HEK293 (cell line): ENCODE measurements at regions not wholly inside any gene's neighbourhood (a gene's known extent, or its start where the extent isn't known, plus 50 kb on each side); places are given as distances from the start of the nearest gene placed in this dataset.

ENCODE experiments used
- CTCF ChIA-PET: fragments of 350-600 bp; formaldehyde crosslinking; extraction: SDS; loops from one replicate; lab custom pipeline; 2021; ENCODE audit warnings: antibody characterized with exemption; lab: Yijun Ruan, JAX
- POLR2A ChIA-PET: fragments of 300-600 bp; formaldehyde crosslinking; extraction: SDS; loops from one replicate; lab custom pipeline; 2020; ENCODE audit warnings: antibody characterized with exemption, inconsistent platforms; lab: Yijun Ruan, JAX
- H3K27ac ChIP-seq: fragments of 200-500 bp; sonication (Bioruptor generic); 2 replicates; pipeline ENCODE4 v1.5.1; 2014; ENCODE audit warnings: low read depth, low read length, control low read depth, inconsistent platforms; ENCODE audit errors: extremely low read depth
- H3K36me3 ChIP-seq, 2 experiments: fragments of 200-500 bp in 1 of 2; sonication (Bioruptor generic) in 1 of 2; 1 replicate in 1 of 2; 2 replicates in 1 of 2; pipeline ENCODE4 v1.5.1; 2014 to 2017; ENCODE audit warnings: inconsistent platforms in 2 of 2, low read length in 2 of 2; ENCODE audit not compliant: control insufficient read depth in 2 of 2, insufficient read depth in 1 of 2
- H3K4me1 ChIP-seq: fragments of 200-500 bp; sonication (Bioruptor generic); 2 replicates; pipeline ENCODE4 v1.5.1; 2014; ENCODE audit warnings: mild to moderate bottlenecking, low read length, inconsistent platforms; ENCODE audit not compliant: control insufficient read depth, insufficient read depth
- H3K4me3 ChIP-seq: 2 replicates; pipeline ENCODE4 v1.5.1; 2011; ENCODE audit warnings: low read depth, mild to moderate bottlenecking, control low read depth, low read length, moderate library complexity
- H3K9me3 ChIP-seq: fragments of 200-500 bp; sonication (Bioruptor generic); 2 replicates; pipeline ENCODE4 v1.5.1; 2014; ENCODE audit warnings: low read depth, low read length, inconsistent platforms; ENCODE audit not compliant: control insufficient read depth, insufficient read depth
- OSR2 ChIP-seq: fragments of 450-650 bp; formaldehyde crosslinking; IDR thresholded peaks from 2 replicates; pipeline ENCODE4 v1.5.1; 2016; ENCODE audit warnings: missing biosample characterization, missing genetic modification characterization
- WT1 ChIP-seq: fragments of 450-650 bp; formaldehyde crosslinking; IDR thresholded peaks from 2 replicates; pipeline ENCODE4 v1.5.1; 2016; ENCODE audit warnings: missing biosample characterization, missing genetic modification characterization
- ZBTB8A ChIP-seq: fragments of 450-650 bp; formaldehyde crosslinking; IDR thresholded peaks from 2 replicates; pipeline ENCODE4 v1.5.1; 2016; ENCODE audit warnings: missing biosample characterization, missing genetic modification characterization
- ZFP37 ChIP-seq: fragments of 450-650 bp; formaldehyde crosslinking; IDR thresholded peaks from 2 replicates; pipeline ENCODE4 v1.5.1; 2016; ENCODE audit warnings: missing biosample characterization, missing genetic modification characterization
- ZNF121 ChIP-seq: fragments of 450-650 bp; formaldehyde crosslinking; IDR thresholded peaks from 2 replicates; pipeline ENCODE4 v1.5.1; 2016; ENCODE audit warnings: missing biosample characterization, missing genetic modification characterization
- ZNF133 ChIP-seq: fragments of 450-650 bp; formaldehyde crosslinking; IDR thresholded peaks from 2 replicates; pipeline ENCODE4 v1.5.1; 2016; ENCODE audit warnings: missing biosample characterization, missing genetic modification characterization
- ZNF140 ChIP-seq: fragments of 450-650 bp; formaldehyde crosslinking; IDR thresholded peaks from 2 replicates; pipeline ENCODE4 v1.5.1; 2016; ENCODE audit warnings: missing biosample characterization, missing genetic modification characterization
- ZNF175 ChIP-seq: fragments of 450-650 bp; formaldehyde crosslinking; IDR thresholded peaks from 2 replicates; pipeline ENCODE4 v1.5.1; 2016; ENCODE audit warnings: missing biosample characterization, missing genetic modification characterization
- ZNF223 ChIP-seq: fragments of 450-650 bp; formaldehyde crosslinking; IDR thresholded peaks from 2 replicates; pipeline ENCODE4 v1.5.1; 2016; ENCODE audit warnings: missing biosample characterization, missing genetic modification characterization
- ZNF530 ChIP-seq: fragments of 450-650 bp; formaldehyde crosslinking; IDR thresholded peaks from 2 replicates; pipeline ENCODE4 v1.5.1; 2016; ENCODE audit warnings: low read depth, missing biosample characterization, missing genetic modification characterization
- ZNF558 ChIP-seq: fragments of 450-650 bp; formaldehyde crosslinking; IDR thresholded peaks from 2 replicates; pipeline ENCODE4 v1.5.1; 2016; ENCODE audit warnings: missing biosample characterization, missing genetic modification characterization
- ZNF623 ChIP-seq: fragments of 450-650 bp; formaldehyde crosslinking; IDR thresholded peaks from 2 replicates; pipeline ENCODE4 v1.5.1; 2016; ENCODE audit warnings: missing biosample characterization, missing genetic modification characterization
- ZNF707 ChIP-seq: fragments of 450-650 bp; formaldehyde crosslinking; IDR thresholded peaks from 2 replicates; pipeline ENCODE4 v1.5.1; 2016; ENCODE audit warnings: missing biosample characterization, missing genetic modification characterization
- ZNF768 ChIP-seq: fragments of 450-650 bp; formaldehyde crosslinking; IDR thresholded peaks from 2 replicates; pipeline ENCODE4 v1.5.1; 2018; ENCODE audit warnings: missing biosample characterization, mild to moderate bottlenecking, missing genetic modification characterization
- TF ChIP-seq, protein P1 (sequence below): fragments of 450-650 bp; formaldehyde crosslinking; IDR thresholded peaks from 2 replicates; pipeline ENCODE4 v1.5.1; 2017; ENCODE audit warnings: missing biosample characterization, missing genetic modification characterization
- TF ChIP-seq, protein P2 (sequence below): fragments of 450-650 bp; formaldehyde crosslinking; IDR thresholded peaks from 2 replicates; pipeline ENCODE4 v1.5.1; 2016; ENCODE audit warnings: missing biosample characterization, missing genetic modification characterization
- TF ChIP-seq, protein P3 (sequence below): fragments of 450-650 bp; formaldehyde crosslinking; IDR thresholded peaks from 2 replicates; pipeline ENCODE4 v1.5.1; 2017; ENCODE audit warnings: missing biosample characterization, missing genetic modification characterization
- TF ChIP-seq, protein P4 (sequence below): fragments of 450-650 bp; formaldehyde crosslinking; IDR thresholded peaks from 2 replicates; pipeline ENCODE4 v1.5.1; 2016; ENCODE audit warnings: missing biosample characterization, missing genetic modification characterization

DNA sequence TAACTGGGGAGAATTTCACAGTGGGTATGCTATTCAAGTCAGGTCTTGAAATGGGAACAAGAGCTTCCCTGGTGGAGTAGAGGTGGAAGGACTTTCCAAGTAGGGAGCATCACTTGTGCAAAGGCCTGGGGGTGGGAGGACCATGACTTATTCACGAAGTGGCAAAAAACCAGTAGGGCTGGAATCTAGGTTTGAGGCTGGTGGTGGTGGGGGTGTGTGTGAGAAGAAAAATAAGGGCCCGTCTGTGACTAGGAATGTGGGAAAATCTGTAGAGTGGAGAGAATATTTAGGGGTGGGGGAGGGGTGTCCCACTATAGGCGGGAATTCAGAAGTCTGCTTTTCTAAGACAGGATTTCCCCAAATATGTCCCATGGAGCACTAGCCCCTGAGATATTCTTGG is 271.9 kb upstream of the TBL1XR1 start:
- Histone ChIP-seq H3K36me3 (no peaks in the 10 kb centered on the region), H3K4me3 (no peak overlapping the region), H3K9me3 (no peaks in the 10 kb centered on the region), H3K27ac (no peak overlapping the region), H3K4me1 (no peaks in the 10 kb centered on the region)
- no peak for TF ChIP-seq ZFP37 (tag by site-specific recombination)
- TF ChIP-seq, protein P1, sequence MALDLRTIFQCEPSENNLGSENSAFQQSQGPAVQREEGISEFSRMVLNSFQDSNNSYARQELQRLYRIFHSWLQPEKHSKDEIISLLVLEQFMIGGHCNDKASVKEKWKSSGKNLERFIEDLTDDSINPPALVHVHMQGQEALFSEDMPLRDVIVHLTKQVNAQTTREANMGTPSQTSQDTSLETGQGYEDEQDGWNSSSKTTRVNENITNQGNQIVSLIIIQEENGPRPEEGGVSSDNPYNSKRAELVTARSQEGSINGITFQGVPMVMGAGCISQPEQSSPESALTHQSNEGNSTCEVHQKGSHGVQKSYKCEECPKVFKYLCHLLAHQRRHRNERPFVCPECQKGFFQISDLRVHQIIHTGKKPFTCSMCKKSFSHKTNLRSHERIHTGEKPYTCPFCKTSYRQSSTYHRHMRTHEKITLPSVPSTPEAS: no peak
- CTCF ChIA-PET: interaction anchor here (0.6 to 1.3 kb wide), 3 partner anchors 11 to 309 kb away, joined by 3 read pairs; no protein-coding TSS in a partner anchor
- POLR2A ChIA-PET: no interaction called here

DNA sequence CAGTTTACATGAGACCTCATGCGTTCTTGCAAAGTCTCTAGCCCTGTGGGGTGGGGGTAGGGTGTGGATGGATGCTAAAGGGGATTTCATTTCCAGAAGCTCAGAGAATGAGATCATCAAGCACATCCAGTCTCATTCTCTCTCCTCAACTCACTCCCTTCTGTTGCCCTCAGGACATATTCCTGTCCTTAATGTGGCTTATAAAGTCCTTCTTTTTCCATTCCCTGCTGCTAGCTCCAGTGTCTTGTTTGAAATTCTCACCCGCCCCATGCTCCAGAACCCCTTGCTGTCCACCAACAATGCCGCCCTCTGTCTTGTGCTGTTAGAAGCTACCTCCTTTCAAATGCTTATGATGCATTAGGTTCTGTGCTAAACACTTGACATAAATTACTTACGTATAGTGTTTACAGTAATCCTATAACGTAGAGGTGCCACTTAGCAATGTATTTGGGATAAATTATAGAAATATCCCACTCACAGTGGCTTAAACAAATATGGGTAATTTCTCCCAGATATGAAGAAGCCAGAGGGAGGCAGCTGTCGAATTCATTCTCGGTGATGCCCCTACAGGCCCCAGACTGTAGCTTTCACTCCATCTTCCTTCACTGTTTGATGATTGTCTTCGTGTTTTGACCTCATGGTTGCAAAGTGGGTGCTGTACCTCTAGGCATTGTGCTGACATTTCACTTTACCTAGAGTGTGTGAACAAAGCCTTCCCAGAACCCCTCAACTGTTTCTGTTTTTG is 273.1 kb upstream of the TBL1XR1 start:
- 0 out of 2 replicates have a peak, but pooled peaks have one; percentile 10 for TF ChIP-seq OSR2 (tag by site-specific recombination)
- TF ChIP-seq ZNF768: no peak
- TF ChIP-seq WT1 (tag by site-specific recombination): 0 out of 2 replicates have a peak, but pooled peaks have one; percentile 19
- no peak for TF ChIP-seq ZNF133 (tag by site-specific recombination)
- TF ChIP-seq, protein P2, sequence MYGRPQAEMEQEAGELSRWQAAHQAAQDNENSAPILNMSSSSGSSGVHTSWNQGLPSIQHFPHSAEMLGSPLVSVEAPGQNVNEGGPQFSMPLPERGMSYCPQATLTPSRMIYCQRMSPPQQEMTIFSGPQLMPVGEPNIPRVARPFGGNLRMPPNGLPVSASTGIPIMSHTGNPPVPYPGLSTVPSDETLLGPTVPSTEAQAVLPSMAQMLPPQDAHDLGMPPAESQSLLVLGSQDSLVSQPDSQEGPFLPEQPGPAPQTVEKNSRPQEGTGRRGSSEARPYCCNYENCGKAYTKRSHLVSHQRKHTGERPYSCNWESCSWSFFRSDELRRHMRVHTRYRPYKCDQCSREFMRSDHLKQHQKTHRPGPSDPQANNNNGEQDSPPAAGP (tag by site-specific recombination): 0 out of 2 replicates have a peak, but pooled peaks have one; percentile 27
- TF ChIP-seq ZNF558: no peak
- Histone ChIP-seq H3K36me3 (no peaks in the 10 kb centered on the region), H3K4me1 (no peaks in the 10 kb centered on the region), H3K9me3 (no peaks in the 10 kb centered on the region), H3K4me3 (no peak overlapping the region), H3K27ac (no peak overlapping the region)
- ChIA-PET POLR2A (interaction anchor here (1.4 kb wide), 1 partner anchor 9 kb away, joined by 3 read pairs; no protein-coding TSS in a partner anchor), CTCF (interaction anchor here (1.0 to 1.4 kb wide), 3 partner anchors 11 to 19 kb away, joined by 3 read pairs; no protein-coding TSS in a partner anchor)

DNA sequence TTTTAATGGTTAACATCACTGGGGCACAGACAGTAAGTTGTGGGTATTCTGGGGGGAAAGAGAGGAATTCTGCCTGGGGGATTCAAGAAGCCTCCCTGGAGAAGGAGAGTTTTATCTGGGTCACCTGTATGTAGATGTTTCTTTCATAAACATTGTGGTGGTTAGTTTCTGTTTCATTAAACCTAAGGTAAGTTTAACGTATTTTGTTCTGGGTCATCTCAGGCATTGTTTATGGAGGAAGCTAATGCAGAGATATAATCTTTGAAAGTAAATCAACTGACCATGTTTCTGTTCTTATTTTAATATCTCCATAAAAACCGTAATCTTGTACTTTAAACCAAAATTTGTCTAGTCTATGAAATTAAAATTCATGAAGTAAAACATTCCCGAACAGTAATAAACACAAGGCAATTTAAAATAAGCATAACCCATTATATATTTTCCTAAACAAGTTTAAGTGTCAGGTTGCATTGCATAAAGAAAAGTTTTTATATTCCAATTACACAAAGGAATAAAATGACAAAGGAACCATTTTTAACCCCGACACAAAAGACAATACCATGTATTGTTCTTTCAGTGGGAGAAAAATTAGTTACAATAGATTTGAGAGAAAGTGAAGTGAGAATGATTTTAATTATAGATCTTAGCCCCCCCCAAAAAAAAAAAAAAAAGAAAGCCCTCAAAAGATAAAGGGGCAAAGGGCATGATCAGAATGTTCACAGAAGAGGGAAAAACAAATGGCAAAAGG is 274.6 kb upstream of the TBL1XR1 start:
- no peaks in the 10 kb centered on the region for H3K36me3 ChIP-seq
- H3K4me3 ChIP-seq: no peak overlapping the region
- no peaks in the 10 kb centered on the region for H3K4me1 ChIP-seq
- H3K27ac ChIP-seq: no peak overlapping the region
- POLR2A ChIA-PET: no interaction called here
- CTCF ChIA-PET: no interaction called here
- TF ChIP-seq ZNF623: no peak
- TF ChIP-seq, protein P3, sequence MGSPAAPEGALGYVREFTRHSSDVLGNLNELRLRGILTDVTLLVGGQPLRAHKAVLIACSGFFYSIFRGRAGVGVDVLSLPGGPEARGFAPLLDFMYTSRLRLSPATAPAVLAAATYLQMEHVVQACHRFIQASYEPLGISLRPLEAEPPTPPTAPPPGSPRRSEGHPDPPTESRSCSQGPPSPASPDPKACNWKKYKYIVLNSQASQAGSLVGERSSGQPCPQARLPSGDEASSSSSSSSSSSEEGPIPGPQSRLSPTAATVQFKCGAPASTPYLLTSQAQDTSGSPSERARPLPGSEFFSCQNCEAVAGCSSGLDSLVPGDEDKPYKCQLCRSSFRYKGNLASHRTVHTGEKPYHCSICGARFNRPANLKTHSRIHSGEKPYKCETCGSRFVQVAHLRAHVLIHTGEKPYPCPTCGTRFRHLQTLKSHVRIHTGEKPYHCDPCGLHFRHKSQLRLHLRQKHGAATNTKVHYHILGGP: no peak
- TF ChIP-seq ZNF707 (tag by site-specific recombination): no peak
- TF ChIP-seq ZNF175: no peak
- TF ChIP-seq, protein P4, sequence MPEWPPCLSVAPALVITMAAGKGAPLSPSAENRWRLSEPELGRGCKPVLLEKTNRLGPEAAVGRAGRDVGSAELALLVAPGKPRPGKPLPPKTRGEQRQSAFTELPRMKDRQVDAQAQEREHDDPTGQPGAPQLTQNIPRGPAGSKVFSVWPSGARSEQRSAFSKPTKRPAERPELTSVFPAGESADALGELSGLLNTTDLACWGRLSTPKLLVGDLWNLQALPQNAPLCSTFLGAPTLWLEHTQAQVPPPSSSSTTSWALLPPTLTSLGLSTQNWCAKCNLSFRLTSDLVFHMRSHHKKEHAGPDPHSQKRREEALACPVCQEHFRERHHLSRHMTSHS: no peak
- no peak for TF ChIP-seq OSR2 (tag by site-specific recombination)
- no peak for TF ChIP-seq ZNF530 (tag by site-specific recombination)
- TF ChIP-seq ZNF223: no peak
- TF ChIP-seq ZNF140: no peak
- no peak for TF ChIP-seq WT1 (tag by site-specific recombination)
- TF ChIP-seq ZBTB8A (tag by site-specific recombination): no peak
- no peak for TF ChIP-seq ZNF121 (tag by site-specific recombination)
- TF ChIP-seq, protein P1: no peak
- TF ChIP-seq, all 188 proteins: peak for 0
- no peaks in the 10 kb centered on the region for H3K9me3 ChIP-seq
